ENCODE measurements at regions not wholly inside any gene's neighbourhood (a gene's known extent, or its start where the extent isn't known, plus 50 kb on each side); places are given as distances from the start of the nearest gene placed in this dataset.
"Not testable (repeated sequence)": the region's sequence is repeated elsewhere in the genome, so short reads cannot be mapped to it uniquely, and the experiment has no call there.

DNA sequence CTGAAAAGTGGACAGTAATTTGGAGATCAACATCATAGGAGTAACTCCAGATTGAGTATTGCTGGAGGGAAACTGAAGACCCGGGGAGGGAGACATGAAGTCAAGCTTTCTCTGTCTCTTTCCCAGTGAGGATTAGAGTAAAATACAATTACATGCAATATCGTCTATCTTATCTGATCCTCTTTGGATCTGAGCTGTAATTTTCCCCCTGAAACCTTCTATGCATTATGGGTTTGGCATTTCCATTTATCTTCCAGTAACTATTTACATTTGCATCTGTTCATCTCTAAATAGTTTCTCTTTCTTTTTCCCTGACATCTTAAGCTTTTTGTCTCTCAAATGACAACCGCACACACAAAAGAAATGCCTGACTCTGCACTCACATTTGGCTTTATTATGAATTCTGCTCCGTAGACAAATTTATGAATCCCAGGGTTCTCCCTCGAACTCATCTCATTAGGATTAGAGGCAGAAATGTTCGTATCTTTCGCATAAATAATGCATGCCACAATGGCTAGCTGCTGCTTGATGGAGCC lies 113.1 kb downstream of the SPP2 start:
- TF ChIP-seq CTCF (IDR thresholded peaks at IDR 0.05; ENCODE audit: control insufficient read depth, extremely low read depth, insufficient read depth) = no peak

GRCh38 chr2:234162861-234163260 lies 112.4 kb downstream of the SPP2 start:
- no peak for TF ChIP-seq CTCF (IDR thresholded peaks at IDR 0.05; ENCODE audit: control insufficient read depth, extremely low read depth, insufficient read depth)
- no peak for DNase-seq (ENCODE audit: low read depth)
- H3K4me3 ChIP-seq (ENCODE audit: low read depth, low read length) = no peak overlapping the region

More for the DNA sequence above, 113.1 kb downstream of the SPP2 start:
- no peak for DNase-seq (ENCODE audit: low read depth)
- H3K4me3 ChIP-seq (ENCODE audit: low read depth, low read length) = no peak overlapping the region

DNA sequence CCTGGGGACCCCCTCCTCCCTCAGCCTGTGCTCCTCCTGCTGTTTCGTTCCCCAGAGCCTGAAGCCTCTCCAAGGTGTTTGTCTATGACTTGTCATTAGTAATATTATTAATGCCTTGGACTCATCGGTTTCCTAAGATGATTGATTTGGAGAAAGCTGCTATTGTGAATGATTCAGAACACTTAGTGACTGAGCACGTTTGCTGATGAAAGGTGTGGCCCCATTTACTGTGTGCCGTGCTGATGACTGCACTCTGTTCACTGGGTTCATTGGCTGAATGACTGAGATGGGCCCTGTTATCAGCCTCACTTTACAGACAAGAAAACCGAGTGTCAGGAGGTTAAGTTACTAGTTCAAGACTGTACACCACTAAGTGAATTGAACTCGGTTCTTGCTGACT lies 111.4 kb downstream of the SPP2 start:
- H3K4me3 ChIP-seq (ENCODE audit: low read depth, low read length) = no peak overlapping the region
- TF ChIP-seq CTCF (IDR thresholded peaks at IDR 0.05; ENCODE audit: control insufficient read depth, extremely low read depth, insufficient read depth) = no peak
- DNase-seq (ENCODE audit: low read depth) = no peak

DNA sequence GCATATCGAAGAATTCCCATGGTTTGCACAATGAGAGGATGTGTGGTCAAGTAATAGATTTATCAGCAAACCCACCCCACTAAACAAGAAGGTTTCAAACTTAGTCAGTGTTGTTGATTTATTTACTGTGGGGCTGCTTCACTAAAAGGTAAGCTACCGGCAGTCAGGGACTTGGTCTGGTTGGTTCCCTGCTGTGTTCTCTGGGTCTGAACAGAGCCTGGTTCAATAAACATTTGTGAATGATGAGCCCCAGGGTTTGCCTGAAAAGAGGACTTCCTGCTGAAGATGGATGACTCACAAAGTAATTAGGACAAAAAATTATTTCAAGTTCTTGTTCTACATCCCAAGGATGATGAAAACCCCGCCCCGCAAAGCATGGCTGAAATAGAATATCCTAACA lies 108.3 kb downstream of the SPP2 start:
- H3K4me3 ChIP-seq (ENCODE audit: low read depth, low read length) = no peak overlapping the region
- no peak for DNase-seq (ENCODE audit: low read depth)
- no peak for TF ChIP-seq CTCF (IDR thresholded peaks at IDR 0.05; ENCODE audit: control insufficient read depth, extremely low read depth, insufficient read depth)

DNA sequence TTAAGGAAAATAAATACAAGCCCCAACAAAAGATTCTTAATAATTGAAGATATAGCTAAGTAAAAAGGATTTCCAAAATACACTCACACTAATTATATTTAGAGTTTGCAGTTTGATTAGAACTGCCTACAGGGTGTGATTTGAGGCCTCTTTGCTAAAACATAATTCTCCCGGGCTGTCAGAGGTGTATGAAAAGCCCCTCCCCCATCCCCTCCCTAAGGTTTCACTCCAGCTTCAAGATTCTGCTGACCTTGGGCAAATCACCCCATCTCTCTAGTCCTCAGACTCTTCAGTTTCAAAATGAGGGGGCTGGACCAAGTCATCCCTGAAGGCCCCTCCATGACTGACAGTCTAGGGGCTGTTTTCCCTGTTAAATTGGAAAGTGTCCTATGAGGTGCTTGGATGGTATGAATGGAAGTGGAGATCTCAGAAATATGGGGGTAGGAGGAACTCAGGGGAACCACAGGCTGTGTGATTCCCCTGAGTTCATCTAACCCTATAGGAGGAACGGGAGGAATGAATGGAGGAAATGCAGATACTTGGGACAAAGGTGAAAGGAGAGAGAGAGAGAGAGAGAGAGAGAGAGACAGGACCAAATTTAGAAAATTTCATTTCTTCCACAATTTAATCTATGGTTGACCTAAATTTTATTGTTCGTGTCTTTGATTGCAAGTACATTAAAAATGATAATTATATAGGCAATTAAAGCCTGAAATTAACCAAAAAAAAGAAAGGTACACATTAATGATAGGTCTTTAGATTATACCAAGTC lies 107.5 kb downstream of the SPP2 start:
- no peak overlapping the region for H3K4me3 ChIP-seq (ENCODE audit: low read depth, low read length)
- TF ChIP-seq CTCF (IDR thresholded peaks at IDR 0.05; ENCODE audit: control insufficient read depth, extremely low read depth, insufficient read depth) = no peak
- no peak for DNase-seq (ENCODE audit: low read depth)

DNA sequence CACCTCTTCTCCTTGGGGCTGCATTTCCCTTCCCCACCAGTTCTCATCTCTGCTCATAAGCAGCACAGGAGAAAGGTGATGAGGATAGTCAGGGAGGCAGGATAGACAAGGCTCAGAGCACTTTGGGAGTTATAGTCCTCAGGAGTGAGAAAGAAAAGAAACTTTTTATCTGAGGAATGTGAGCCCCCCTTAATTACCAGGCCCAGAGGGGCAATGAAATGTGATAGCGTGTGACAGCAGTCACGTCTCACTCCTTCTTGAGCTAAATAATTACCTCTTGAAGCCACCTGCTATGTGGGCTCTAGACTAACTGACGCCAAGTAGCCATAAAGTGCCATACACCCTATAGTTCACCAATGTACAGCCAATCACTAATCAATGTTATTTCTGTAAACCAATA lies 105.8 kb downstream of the SPP2 start:
- no peak overlapping the region for H3K4me3 ChIP-seq (ENCODE audit: low read depth, low read length)
- no peak for TF ChIP-seq CTCF (IDR thresholded peaks at IDR 0.05; ENCODE audit: control insufficient read depth, extremely low read depth, insufficient read depth)
- DNase-seq (ENCODE audit: low read depth) = no peak

- not testable (repeated sequence) for H3K4me3 ChIP-seq (ENCODE audit: low read depth, low read length); DNase-seq (ENCODE audit: low read depth)
Measured at GRCh38 chr2:234152835-234153234, 102.3 kb downstream of the SPP2 start.

Measured in LNCaP clone FGC (cell line).